Jurkat, Clone E6-1 (cell line): ENCODE measurements at regions not wholly inside any gene's neighbourhood (a gene's known extent, or its start where the extent isn't known, plus 50 kb on each side); places are given as distances from the start of the nearest gene placed in this dataset.

Experiments used
- DNase-seq: peaks from one replicate; pipeline ENCODE4 v3.0.0-alpha.2; 2011; ENCODE audit warnings: low read depth, low spot score
- H3K4me3 ChIP-seq: 2 replicates; pipeline ENCODE4 v1.5.1; 2011; ENCODE audit warnings: mild to moderate bottlenecking, low read length, control low read depth, moderate library complexity

DNA sequence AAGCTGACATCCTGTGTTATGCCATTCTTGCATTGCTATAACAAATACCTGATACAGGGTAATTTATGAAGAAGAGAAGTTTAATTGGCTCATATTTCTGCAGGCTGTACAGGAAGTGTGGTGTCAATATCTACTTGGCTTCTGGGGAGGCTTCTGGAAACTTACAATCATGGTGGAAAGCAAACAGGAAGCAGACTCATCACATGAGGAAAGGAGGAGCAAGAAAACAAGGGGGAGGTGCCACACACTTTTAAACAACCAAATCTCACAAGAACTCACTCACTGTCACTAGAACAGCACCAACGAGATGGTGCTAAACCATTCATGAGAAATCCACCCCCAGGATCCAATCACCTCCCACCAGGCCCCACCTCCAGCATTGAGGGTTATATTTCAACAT is 143.1 kb upstream of the GGTLC1 start:
- H3K4me3 ChIP-seq: no peak overlapping the region
- DNase-seq: no peak

DNA sequence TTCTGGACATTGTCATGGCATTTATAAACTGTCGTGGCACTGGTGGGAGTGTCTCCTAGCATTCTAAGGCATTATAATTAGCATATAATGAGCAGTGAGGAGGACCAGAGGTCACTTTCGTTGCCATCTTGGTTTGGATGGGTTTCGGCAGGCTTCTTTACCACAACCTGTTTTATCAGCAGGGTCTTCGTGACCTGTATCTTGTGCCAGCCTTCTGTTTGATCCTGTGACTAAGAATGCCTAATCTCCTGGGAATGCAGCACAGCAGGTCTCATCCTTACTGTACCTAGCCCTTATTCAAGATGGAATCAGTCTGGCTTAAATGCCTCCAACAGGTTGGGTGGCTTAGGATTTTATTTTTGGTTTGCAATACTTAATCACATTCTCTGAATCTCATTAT is 142.7 kb upstream of the GGTLC1 start:
- no peak for DNase-seq
- H3K4me3 ChIP-seq: no peak overlapping the region

DNA sequence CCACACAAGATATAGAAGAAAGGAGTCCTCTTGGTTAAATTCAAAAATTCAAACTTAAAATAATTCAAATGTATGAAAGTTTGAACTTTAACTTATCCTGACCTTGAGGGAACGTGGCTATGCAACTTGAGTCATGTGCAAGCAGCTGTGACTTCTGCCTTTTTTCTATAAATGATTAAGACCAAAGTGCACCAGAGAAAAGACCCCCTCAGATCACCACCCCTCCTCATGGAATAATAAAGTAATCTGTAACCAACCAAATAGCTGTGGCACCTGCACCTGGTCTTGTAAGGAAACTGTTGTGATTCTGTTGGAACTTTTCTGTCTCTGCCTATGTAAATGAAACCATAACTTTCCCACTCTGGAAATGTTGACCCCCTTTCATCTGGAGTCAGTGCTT is 141.1 kb upstream of the GGTLC1 start:
- no peak for DNase-seq
- H3K4me3 ChIP-seq: no peak overlapping the region

DNA sequence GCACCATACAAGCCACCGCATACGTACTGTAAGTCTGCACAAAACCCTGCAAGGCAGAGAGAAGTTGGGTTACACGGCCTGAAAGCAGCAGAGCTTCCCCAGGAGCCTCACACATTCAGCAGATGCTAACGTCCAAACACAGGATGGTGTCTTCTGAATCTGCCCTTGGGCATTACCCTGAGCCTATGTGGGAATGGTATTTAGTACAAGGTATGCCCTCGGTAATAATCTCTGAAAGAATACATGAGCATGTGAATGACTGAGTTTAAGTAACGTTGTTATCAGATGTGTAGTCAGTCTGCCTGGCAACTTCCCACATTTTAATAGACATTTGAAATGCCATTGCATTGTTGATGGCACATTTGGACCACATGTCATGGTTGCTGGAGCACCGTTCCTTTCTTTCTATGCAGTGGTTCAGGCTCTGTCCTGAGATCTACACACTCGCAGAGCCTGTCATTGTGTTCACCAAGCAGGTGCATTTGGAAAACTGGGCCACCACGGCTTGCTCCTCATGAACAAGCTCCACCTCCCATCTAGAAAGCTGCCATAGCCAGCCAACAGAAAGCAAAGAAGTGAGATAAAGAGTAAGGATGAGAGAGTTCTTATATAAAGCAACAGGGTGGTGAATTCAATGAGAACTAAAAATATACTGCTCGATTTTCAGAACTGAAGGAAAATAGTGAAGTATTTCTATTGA is 136.5 kb upstream of the GGTLC1 start:
- DNase-seq: no peak
- H3K4me3 ChIP-seq: no peak overlapping the region

DNA sequence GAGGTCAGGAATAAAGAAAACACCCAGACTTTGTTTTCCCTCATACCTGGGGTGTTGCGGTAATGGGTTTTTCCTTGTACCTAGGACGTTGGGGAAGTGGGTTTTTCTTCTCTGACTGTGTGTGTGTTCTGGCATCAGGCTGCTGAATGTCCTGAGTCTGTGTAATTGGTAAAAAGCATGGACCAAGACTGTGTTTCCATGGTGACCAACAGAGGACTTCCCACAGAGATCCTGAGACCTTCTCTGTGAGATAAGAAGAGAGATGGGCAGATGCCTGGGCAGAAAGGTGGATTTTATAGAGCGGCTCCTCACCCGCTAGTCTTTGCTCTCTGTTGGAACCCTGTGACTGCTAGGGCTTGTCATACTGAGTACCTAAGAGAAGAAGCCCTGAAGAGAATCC is 135.4 kb upstream of the GGTLC1 start:
- H3K4me3 ChIP-seq: no peak overlapping the region
- no peak for DNase-seq

DNA sequence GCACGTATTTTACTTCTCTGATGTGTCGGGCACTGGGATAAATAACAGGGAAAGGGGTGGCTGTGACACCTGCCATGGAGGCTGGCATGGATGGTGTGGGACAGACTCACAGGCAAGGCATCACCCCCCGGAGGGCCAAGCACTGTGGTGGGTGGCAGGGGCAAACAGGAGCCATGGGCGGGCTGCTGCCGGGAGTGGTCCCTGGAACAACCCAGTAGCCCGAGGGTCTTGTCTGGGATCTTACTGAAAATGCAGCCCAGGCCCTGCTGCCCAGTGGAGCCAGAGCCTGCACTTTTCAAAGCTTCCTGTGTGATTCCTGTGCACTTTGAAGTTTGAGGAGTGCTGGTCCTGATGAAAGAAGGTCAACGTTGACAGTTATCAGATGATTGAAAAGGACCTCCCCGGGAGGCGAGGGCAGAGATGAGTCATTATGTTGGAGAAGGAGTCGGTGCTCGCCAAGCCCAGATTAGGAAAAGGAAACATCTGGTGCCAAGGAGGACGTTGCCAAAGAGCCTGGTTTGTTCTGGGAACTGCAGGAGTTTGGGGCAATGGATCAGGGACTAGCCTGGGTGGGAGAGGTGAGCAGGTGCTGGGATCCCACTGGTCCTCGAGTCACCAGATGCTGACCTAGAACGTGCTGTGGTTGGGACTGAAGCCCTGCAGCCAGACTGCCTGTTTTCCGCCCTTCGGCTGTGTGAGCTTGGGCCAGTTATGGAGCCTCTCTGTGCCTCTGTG is 130.0 kb upstream of the GGTLC1 start:
- no peak for DNase-seq
- H3K4me3 ChIP-seq: no peak overlapping the region

DNA sequence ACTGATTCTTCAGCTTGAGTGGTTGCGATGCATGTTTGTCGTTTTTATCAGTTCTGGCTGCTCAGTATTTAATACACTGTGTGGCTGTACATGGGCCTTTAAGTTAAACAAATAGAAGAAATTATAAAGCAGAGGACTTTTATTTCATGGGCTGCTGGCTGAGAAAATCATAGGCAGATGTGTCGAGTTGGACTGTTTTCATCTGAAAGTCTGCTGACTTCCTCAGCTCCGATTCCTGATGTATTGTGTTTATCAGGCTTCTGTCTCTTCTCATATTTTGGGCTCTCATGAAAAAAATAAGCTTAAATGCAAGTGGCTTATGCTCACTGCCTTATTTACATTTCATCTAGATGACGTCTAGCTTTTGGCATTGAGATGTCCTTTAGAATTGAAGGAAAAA is 129.5 kb upstream of the GGTLC1 start:
- no peak overlapping the region for H3K4me3 ChIP-seq
- no peak for DNase-seq

DNA sequence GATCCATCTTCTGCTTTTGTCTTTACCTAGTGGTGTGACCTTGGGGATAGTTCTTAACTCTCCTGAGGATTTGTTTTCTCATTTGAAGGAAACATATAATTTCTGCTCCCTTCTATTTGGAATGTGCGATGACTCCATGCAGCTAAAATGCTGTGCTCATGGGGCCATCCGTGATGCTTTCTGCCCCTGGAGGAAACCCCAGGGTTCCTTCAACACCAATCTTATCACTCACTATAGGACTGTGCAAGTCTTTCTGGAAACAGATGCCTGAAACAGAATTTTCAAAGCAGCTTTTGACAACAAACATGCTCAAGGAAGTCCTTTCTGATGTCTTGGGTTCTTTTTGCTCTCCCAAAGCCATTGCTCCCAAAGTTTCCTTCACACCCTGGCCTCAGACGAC is 128.8 kb upstream of the GGTLC1 start:
- no peak overlapping the region for H3K4me3 ChIP-seq

DNA sequence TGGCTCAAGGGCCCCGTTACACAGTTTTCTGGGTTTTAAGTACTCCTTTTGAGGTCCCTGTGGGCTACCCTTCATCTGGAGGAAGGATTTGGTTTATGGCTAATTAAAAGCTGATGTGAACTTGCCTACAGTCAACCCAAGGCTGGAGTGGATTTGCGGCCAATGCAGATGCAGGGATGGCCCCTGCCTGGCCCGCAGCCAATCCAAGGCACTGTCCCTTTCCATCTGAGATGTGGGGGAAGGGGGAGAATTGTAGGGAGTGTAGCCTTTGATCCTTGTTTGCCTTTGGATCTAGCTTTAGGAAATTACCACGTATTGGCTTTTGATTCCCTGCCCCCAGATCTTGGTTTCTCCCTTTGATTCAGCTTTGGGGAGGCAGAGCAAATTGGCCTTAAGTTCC is 128.0 kb upstream of the GGTLC1 start:
- no peak for DNase-seq
- no peak overlapping the region for H3K4me3 ChIP-seq

More for the DNA sequence above, 128.8 kb upstream of the GGTLC1 start:
- no peak for DNase-seq

DNA sequence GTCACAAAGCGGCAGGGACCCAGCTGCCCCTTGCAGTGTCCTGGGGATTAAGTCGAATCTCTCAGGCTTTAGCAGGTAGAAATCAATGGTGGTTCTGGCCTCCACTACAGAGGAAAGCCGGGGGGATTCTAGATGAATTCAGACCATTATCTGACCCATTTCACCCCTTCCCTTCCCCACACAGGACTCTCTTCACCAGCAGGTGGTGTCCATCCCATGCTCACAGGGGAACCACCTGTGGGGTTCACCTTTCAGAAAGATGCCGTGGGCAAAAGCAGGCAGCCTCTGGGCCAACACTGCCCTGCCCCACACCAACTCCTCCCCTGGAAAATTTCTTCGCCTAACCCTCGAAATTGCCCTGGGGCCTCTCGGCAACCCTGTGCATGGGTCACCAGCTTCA is 123.8 kb upstream of the GGTLC1 start:
- no peak for DNase-seq
- H3K4me3 ChIP-seq: no peak overlapping the region

DNA sequence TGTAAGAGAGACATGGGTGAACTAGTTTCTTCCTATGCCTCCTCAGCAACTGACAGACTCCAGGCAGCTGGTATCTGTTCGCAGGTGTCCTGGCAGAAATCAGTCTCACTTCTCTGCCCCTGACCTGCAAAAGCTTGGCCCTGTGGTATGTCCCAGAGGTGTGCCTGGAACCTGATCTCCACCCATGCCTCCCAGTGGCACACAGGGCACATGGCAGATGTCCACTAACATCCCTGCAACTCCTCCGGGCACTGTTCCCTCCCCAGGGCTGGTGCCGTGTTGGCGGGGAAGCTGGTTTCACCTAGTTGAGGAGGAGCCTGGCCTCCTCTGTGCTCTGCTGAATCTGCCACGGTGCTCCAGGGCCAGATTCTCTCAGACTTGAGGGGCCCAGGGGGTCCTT is 123.3 kb upstream of the GGTLC1 start:
- no peak overlapping the region for H3K4me3 ChIP-seq
- DNase-seq: no peak

DNA sequence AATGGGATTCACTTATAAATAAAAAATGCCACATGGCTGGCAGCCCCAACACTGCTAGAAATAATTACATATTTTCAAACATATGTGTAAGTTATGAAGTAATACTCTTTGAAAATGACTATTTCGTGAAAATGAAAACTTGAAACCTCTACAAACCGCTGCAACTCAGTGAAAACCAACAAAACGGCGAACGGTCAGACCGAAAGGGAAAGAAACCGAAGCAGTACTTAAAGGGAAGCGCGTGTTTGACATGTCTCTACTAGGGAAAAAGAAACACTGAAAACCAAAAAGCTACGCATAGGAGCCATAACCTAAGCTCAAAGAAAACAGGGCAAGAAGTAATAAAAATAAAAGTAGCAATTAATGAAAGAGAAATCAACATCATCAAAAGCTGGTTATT is 121.0 kb upstream of the GGTLC1 start:
- H3K4me3 ChIP-seq: no peak overlapping the region
- DNase-seq: no peak

DNA sequence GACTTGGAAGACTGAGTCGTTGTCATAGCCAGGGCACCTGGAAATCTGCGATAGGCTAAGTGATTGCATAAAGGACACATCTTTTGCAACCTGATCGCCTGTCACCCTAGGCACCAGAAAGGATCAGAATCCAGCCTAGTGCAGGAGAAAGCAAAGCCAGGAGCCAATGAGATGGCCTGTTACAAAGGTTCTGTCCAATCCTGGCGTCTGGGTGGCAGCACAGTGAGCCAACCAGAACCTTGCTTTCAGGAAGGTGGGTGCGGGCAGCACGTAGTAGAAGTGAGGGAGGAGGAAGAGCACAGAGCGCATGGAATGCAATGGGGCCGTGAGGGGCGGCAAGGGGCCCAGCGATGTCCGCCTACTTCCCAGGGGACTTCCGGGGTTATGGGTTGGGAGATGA is 120.4 kb upstream of the GGTLC1 start:
- no peak for DNase-seq
- no peak overlapping the region for H3K4me3 ChIP-seq

DNA sequence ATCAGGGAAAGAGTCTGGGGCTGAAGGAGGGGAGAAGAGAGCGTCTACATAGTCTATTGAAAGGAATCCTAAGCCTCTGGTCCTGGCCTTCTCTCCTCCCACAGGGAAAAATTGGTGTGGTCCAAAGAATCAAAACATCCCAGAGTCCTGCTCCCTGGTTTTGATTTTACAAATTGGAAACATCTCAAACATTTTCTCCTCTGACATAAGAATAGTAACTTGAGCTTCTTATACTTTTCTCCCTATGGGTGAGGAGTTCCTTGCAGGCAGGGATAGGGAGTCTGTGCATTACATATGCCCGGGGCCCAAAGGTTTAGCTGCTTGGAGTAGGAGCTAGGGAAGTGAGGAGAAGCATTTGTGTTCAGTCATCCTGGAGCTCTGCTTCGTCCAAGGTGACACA is 120.0 kb upstream of the GGTLC1 start:
- no peak overlapping the region for H3K4me3 ChIP-seq
- no peak for DNase-seq

DNA sequence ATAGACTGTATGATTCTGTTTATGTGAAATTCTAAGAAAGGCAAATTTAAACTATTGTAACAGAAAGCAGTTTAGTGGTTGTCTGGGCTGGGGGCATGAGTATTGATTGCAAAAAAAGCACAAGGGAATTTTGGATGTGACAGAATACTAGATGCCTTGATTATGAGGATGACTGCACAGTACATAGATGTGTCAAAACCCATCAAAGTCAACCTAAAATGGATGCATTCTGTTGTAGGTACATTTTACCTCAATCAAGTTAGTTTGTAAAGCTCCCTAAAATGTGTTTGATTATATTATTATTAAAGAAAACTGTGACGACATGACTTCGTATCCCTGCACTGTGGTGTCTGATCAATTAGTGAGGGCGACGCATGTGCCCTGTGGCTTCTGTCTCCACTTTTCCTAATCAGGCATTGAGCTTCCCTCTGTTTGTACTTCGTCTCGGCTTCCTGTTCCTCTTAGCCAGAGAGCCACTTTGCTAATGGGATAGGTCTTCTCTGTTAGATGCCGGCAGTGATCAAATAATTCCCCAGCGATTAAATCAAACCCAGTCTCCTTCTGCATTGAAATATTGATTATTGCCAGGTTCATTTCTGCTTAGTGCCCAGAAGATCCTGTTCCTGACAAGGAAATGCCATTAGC is 118.3 kb upstream of the GGTLC1 start:
- H3K4me3 ChIP-seq: no peak overlapping the region
- no peak for DNase-seq

DNA sequence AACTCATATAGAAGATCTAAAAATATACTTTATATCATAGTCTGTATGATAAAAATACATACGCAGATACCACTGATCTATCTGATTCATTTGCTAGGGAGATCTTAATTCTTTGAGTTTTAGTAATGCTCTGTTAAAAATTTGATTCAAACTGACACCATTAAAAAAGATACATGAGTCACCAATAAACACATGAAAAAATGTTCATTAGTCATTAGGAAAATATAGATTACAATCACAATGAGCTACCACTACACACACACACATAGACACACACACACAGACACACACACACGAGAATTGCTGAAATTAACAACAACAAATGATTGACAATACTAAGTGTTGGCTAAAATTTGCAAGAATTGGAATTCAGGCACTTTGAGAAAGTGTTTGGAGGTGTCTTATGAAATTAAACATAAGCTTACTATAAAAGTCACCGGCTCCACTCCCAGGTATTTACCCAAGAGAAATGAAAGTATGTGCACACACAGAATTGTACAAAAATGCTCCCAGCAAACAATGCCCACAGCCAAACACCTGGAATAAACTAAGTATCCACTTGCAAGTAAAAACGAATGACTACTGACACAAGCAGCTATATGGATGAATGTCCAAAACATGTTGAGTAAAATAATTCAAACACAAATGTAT is 117.7 kb upstream of the GGTLC1 start:
- no peak for DNase-seq
- H3K4me3 ChIP-seq: no peak overlapping the region

DNA sequence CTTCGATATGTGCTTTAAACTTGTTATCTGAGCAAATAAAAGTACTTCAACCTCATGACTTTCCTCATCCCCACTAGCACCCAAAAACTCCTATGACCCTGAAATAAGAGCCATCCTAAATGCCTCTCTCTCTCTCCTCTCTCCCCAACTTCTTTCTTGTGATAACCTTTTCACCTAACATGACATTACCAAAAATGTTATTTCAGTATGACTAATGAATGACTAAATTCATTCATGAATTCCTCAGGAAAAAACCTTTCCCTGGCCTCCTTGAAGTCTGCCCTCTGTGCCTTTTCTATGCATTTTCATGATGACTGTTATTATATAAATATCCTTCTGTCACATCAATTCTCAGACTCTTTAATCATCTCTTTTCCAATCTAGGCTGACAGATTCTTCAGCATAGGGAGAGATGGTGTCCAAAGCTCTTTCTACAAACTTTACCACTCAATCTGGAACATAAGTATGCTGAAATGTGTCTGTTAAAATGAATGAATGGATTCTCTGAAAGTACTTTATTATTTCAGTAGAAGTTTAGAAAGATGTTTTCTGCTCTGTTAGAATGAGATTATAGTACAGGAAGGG is 114.3 kb upstream of the GGTLC1 start:
- DNase-seq: no peak

DNA sequence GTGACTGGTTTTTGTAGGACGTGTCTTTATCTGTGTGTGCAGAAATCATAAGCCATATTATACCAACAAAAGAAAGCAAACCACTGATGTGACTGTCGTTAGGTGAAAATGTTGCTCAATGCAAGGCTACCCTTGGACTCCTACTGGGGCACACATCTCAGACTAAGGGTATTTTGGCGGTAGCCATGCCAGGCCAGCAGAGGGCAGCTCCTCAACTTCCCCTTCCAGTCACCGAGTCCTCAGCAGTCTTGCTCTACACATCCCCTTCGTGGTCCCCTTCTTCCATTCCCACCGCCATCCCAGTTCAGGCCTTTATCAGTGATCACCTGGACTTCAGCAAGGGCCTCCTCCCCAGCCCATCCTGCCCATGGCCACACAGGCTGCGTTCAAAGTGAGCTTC is 113.7 kb upstream of the GGTLC1 start:
- peak; percentile 63 for DNase-seq
- H3K4me3 ChIP-seq: no peak overlapping the region

More for the DNA sequence above, 114.3 kb upstream of the GGTLC1 start:
- H3K4me3 ChIP-seq: no peak overlapping the region

DNA sequence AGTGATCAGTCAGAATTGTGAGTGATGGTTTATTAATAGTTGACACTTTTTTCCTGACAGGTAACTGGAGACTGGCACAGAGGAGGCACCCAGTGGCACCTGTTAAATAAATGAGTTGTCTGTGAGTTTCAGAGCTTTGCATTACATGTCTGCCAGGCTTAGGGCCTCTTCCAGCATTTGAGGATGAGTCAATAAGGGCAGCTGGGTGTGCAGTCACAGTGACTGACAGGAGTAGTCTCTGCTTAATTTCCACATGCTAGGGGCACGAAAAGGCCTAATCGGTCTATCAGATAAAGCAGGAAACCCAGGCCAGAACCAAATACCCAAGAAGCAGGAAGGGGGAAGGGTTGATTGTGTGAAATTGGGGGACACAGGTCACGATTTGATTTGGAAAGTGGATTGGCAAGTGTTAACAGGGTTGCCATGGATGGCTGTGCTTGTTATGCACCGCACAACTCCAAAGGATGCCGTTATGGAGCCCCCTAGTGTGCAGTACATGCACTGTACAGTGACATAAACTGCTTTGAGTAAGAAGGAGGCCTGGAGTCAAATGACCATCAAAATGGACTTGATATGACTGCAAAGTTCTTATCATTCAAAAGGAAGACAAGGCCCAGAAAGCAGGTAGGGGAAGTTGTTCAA is 111.9 kb upstream of the GGTLC1 start:
- DNase-seq: peak; percentile 72
- H3K4me3 ChIP-seq: no peak overlapping the region
